ENCODE measurements at regions not wholly inside any gene's neighbourhood (a gene's known extent, or its start where the extent isn't known, plus 50 kb on each side); places are given as distances from the start of the nearest gene placed in this dataset.
"Not testable (repeated sequence)": the region's sequence is repeated elsewhere in the genome, so short reads cannot be mapped to it uniquely, and the experiment has no call there.

DNA sequence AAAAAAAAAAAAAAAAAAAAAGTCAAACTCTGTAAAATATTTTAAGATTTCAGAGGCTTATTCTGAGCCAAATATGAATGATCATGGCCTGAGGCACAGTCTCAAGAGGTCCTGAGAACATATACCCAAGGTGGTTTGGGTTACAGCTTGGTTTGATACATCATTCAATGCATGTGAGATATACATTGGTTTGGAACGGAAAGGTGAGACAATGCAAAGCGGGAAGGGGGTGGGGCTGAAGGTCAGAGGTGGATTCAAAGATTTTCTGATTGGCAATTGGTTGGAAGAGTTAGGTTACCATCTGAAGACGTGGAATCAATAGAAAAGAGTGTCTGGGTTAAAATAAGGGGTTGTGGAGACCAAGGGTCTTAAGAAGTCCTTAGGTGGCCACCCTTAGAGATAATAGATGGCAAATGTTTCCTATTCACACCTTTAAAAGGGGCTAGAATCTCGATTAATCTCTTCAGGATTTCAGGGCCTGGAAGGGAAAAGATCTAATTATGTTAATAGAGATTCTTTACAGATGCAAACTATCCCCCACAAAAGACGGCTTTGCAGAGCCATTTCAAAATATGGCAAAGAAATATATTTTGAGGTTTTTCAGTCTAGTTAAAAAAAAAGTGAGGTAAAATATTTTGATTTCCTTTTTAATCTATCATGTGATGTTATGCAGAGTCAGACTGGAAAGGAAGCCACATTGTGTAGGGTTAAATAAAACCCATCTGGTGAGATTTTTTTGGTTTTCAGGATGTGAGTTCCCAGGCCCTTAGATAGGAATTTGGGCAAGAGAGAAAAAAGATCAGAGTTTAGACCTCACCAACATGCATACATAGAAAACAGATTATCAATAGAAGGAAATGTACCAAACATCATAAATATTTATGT, 173.8 kb upstream of the CNOT2 start:
- FAIRE-seq (no peak), DNase-seq (ENCODE audit: extremely low spot score, insufficient read length, low read depth) (no peak)

DNA sequence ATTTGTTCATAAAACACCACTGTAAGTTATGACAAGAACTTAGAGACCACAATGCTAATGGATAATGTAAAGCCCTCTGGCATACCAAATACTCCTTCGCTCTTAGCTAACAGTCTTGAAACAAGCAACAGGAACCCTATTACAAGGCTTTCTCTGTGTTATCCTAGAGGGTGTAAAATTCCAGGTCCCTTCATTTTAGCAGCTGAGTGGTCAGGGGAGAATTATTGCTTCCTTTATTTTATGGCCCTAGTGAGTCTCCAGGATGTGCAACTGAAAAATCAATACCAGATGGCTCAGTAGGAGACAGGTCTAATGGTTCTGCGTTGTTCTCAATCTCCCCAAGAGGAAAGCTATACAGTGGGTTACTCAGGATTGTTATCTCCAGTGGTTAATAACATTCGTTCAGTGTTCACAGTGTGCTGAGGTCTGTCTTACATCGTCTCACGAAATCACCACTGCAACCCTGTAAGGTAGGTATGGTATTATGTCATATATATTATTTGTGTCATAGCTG, 172.7 kb upstream of the CNOT2 start:
- DNase-seq (ENCODE audit: extremely low spot score, insufficient read length, low read depth) = no peak
- no peak for FAIRE-seq

DNA sequence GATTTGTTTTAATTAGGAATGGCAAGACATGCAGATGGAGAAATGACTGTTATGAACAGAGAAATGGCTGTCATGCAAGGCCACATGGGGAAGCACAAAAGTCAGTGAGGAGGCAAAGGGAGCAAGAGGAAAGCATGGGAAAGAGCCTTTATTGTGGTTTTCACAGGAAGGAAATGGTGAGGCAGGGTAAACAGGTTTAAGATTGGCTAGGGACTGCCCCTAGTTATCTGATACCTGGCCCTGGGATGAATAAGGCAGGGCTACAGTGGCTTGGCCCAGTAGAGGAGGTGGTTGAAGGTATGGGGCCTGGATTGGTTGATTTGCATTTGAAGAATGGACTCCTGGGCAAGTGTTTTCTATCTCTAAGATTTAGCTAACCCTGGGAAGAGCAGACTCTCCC, 168.7 kb upstream of the CNOT2 start:
- DNase-seq (ENCODE audit: extremely low spot score, insufficient read length, low read depth) = no peak
- FAIRE-seq = no peak

DNA sequence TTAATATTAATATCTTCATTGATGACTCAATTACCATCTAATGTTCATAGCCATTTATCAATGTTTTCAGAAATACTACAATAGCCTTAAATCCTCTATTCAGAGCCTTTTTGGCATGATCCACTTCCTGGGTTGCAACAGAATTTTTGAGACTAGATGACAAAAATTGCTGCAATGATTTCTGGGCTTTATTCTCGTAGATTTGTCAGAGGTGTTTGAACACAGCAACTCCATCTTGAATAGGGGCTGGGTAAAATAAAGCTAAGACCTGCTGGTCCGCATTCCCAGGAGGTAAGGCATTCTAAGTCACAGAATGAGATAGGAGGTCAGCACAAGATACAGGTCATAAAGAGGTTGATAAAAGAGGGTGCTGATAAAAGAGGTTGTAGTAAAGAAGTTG, 165.8 kb upstream of the CNOT2 start:
- FAIRE-seq = no peak

DNA sequence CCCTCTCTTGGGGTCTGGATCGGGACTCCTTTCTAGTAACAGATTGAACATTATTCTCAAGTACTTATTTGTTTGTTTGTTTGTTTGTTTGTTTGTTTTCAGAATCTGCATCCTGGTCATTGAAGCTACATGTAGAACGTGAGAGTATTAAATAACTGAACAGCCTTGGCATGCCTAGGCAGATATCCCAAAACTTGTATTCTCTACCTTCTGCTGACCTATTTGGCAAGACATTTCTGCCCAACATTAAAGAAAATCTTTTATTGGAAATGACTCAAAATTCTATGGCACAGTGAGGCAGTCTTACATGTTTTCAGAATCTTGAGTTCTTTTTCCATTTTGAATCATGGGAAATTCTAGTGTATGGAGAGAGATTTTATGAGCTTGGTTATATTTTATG, 165.1 kb upstream of the CNOT2 start:
- FAIRE-seq = no peak
- DNase-seq (ENCODE audit: extremely low spot score, insufficient read length, low read depth) = no peak

More for the DNA sequence above, 165.8 kb upstream of the CNOT2 start:
- DNase-seq (ENCODE audit: extremely low spot score, insufficient read length, low read depth) = no peak

DNA sequence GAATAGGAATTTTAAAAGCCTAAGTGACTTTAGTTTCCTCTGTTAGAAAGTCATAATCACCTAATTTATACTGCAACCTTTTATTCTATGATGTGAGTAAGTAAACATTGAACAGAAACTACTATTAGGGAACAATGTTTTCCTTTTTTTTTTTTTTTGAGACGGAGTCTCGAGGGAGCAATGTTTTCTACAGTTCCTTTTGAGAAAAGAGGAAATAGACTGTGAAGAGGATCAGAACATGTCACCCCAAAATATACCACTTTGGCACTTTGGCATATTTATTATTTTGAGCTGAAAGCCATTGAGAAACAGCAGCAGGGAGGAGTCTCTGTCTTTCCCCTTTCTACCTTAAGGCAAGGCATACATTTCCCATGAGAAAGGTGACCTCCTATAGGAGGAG, 162.7 kb upstream of the CNOT2 start:
- FAIRE-seq (no peak), DNase-seq (ENCODE audit: extremely low spot score, insufficient read length, low read depth) (no peak)

DNA sequence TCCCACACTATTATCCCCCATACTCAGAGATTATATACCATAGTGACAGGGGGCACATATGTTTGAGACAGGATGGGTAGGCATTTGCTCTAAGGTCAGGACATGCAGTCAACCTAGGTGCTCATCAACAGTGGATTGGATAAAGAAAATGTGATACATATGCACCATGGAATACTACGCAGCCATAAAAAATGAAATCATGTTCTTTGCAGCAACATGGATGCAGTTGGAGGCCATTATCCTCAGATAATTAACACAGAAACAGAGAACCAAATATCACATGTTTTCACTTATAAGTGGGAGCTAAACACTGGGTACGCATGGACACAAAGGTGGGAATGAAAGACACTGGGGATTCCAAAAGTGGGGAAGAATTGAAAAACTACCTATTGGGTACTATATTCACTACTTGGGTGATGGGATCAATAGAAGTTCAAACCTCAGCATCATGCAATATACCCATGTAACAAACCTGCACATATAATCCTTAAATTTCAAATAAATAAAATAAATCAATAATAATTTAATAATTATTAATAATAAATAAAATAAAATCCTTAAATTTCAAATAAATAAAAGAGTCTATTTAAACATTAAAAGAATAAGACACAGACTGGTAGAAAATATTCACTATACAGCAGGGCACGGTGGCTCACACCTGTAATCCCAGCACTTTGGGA, 160.1 kb upstream of the CNOT2 start:
- FAIRE-seq = no peak
- no peak for DNase-seq (ENCODE audit: extremely low spot score, insufficient read length, low read depth)

DNA sequence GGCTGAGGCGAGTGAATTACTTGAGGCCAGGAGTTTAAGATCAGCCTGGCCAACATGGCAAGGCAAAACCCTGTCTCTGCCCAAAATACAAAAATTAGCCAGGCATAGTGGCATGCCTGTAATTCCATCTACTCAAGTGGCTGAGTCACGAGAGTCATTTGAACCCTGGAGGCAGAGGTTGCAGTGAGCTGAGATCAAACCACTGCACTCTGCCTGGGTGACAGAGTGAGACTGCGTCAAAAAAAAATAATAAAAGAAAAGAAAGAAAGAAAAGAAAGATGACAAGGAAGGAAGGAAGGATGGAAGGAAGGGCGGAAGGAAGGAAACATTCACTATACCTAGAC, 159.6 kb upstream of the CNOT2 start:
- DNase-seq (ENCODE audit: extremely low spot score, insufficient read length, low read depth) (no peak), FAIRE-seq (no peak)

DNA sequence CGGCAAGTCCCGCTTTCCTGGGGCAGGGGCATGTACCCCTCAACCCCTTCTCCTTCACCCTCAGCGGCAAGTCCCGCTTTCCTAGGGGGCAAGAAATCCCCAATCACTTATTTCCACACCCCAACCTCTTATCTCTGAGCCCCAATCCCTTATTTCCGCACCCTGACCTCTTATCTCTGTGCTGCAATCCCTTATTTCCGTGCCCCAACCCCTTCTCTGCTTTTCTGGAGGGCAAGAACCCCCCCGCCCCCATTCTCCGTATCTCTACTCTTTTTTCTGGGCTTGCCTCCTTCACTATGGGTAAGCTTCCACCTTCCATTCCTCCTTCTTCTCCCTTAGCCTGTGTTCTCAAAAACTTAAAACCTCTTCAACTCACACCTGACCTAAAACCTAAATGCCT, 156.9 kb upstream of the CNOT2 start:
- not testable (repeated sequence) for FAIRE-seq

DNA sequence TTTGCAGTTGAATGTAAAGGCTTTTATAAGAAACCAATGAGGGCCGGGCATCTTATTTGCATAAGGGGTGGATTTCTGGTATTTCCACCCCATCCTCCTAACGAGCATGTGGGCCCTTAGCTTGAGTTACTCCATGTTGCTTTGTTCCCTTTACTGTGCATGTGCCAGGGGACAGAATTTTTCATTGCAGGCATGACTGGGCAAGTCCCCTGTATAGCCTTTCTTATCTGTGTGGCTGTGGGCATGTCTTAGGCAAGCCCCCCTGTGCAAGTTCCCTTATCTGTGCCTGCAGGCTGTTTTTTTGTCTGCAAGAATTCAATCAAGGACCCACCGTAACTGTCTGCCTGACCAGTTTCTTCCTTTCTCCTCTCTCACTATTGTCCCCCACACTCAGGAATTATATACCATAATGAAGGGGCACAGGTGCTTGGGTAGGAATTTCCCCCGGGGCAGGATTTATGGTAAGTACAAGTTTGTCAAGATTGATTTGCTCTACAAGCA, 152.2 kb upstream of the CNOT2 start:
- DNase-seq (ENCODE audit: extremely low spot score, insufficient read length, low read depth) (no peak), FAIRE-seq (no peak)

More for the DNA sequence above, 156.9 kb upstream of the CNOT2 start:
- not testable (repeated sequence) for DNase-seq (ENCODE audit: extremely low spot score, insufficient read length, low read depth)

DNA sequence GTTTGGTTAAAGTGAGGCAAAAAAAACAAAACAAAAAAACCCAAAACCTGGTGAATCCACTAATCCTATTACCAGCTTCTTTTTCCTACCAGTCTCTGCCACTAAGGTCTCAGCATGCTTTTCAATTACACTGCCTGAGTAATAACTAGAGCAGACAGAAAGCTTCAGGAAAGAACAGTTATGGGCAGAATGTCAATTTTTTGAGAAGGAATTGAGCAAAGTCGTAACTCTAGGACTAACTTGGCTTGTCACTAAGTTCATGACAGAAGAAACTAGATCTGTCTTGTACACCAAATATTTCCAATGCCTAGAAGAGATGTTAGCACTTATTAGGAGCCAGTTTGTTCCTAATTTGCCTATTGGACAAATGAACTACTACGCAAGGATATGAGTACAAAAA, 148.8 kb upstream of the CNOT2 start:
- FAIRE-seq (no peak), DNase-seq (ENCODE audit: extremely low spot score, insufficient read length, low read depth) (no peak)

DNA sequence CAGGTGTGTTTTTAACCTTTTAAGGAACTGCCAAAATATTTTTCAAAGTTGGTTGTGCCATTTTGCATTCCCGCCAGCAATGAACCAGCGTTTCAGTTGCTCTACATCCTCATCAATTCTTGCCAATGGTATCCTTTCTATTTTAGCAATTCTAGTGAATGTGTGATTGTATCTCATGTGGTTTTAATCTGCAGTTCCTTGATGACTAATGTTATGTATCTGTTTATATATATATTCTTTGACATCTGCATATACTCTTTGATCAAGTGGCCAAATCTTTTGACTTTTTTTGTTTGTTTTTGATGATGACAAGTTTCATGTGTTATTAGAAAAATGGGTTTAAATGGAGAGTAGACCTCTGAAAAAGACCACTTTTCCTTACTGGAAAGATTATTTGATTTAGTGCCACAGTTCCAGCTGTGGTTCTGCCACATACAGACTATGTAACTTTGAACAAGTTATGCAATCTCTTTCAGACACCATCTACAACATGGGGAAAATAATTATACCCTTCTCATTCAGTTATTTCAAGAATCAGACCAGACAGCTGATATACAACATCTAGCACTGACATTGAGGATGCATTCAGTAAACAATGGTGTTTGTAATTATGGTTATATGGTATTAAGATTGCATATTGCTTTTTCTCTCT, 146.3 kb upstream of the CNOT2 start:
- DNase-seq (ENCODE audit: extremely low spot score, insufficient read length, low read depth) (no peak), FAIRE-seq (no peak)

DNA sequence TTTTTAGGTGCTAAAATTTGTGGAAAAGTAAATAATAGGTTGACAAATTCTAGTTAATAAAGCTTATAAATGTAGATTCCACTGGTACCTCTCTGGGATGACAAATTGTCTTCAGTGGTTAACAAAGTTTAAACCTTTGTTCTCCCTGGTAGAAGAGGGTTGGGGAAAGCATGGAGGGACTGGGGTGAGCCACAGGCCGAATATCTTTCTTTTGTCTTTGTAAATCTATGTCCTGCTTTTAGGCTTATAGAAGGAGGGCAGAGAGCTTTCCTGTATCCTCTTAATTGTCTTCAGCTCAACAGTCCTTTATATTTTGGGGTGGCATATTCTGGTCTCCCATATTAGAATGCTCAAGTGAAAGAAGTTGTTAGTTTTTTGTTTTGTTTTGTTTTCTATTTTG, 142.2 kb upstream of the CNOT2 start:
- DNase-seq (ENCODE audit: extremely low spot score, insufficient read length, low read depth) (no peak), FAIRE-seq (no peak)

DNA sequence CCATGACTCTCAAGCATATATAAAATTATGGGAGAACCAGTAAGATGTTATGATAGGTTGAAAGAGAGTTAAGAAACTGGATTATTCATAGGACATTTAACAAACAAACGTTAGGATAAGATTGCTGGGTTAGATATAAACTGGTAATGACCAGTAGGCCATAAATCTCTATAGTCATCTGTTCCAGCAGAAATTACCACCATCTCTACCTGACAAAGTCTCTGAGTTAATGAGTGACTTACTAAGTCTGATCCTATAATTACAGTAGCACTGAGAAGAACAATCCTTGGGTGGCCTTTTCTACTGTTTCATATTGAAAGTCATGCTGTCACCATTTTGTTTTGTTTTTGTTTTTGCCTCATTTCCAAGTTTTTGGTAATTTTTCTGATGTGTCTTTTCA, 136.9 kb upstream of the CNOT2 start:
- DNase-seq (ENCODE audit: extremely low spot score, insufficient read length, low read depth) = no peak

DNA sequence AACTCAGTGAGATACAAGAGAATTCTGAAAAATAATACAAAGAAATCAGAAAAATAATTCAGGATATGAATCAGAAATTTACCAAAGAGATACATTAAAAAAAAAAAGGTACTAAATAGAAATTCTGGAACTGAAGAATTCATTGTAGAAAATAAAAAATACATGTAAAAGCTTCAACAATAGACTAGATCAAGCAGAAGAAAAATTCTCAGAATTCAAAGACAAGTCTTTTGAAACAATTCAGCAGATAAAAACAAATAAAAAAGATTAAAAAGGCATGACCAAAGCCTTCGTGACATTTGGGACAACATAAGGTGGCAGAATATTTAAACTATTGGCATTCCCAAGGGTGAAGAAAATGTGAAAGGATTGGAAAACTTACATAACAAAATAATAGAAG, 133.1 kb upstream of the CNOT2 start:
- DNase-seq (ENCODE audit: extremely low spot score, insufficient read length, low read depth) (no peak), FAIRE-seq (no peak)

More for the DNA sequence above, 136.9 kb upstream of the CNOT2 start:
- no peak for FAIRE-seq

DNA sequence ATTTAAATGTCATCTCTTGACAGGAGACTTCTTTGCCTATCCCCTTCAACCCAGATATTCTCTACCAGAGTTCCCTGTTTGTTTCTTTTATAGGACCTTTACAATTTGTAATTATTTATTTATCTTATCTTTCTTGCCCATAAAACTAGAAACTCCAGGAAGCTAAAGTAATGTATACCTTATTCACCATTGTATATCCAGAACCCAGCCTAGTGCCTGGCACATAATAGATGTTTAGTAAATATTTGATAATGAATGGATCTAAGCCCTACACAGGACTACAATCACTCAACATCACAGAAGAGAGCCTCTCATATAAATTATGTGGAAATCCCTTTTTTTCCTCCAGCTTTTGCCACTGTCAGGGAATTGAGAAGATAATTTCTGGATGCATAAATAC, 125.6 kb upstream of the CNOT2 start:
- no peak for FAIRE-seq
- no peak for DNase-seq (ENCODE audit: extremely low spot score, insufficient read length, low read depth)

DNA sequence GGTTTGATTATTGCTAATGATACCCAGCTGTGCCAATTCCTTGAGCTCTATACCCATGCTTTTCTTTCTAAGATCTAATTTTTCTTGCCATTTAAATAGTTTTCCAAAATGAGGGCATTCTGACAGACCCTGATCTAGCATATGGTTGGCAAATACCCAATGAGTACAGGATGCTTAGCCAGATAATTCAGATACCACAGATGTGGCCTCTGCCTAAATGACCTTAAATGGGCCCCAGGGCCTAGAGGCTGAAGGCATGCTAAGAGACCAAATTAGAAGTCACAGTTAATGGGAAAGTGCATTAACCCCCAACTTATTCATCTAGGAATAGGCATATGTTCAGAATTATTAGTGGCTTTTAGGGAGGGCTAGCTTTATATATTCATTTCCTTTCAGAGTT, 122.3 kb upstream of the CNOT2 start:
- DNase-seq (ENCODE audit: extremely low spot score, insufficient read length, low read depth) = no peak
- no peak for FAIRE-seq

DNA sequence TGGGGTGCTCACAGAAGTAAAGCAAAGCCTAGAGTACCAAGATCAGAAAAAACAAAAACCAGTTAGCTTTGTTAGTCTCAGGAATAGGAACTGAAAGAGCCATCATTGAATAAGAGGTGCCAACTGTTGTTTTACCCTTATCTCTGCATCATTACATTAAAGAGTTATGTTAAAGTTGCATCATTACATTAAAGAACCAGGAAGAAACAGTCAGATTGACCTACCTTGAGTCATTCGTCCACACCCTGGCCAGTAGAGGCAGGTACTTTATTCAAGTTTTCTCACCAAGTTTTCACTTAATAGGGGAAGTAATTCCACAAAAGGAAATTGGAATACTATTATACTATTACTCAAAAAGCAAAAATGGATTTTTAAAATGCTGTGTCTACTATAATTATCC, 121.7 kb upstream of the CNOT2 start:
- DNase-seq (ENCODE audit: extremely low spot score, insufficient read length, low read depth) = no peak
- FAIRE-seq = no peak

DNA sequence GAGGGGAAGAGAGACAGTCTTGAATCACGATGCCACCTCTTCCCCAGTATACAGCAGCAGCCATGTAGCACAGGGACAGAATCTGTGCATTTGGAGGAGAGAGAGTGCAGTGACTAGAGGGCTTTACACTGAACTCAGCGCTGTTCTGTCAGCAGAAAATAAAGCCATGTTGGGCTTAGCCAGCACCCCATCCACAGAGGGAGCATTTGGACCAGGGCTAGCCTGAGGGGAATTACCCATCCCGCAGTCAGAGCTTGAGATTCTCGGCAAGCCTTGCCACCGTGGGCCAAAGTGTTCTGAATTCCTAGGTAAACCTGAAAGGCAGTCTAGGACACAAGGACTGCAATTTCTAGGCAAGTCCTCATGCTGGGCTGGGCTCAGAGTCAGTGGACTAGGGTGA, 120.4 kb upstream of the CNOT2 start:
- FAIRE-seq (no peak), DNase-seq (ENCODE audit: extremely low spot score, insufficient read length, low read depth) (no peak)

DNA sequence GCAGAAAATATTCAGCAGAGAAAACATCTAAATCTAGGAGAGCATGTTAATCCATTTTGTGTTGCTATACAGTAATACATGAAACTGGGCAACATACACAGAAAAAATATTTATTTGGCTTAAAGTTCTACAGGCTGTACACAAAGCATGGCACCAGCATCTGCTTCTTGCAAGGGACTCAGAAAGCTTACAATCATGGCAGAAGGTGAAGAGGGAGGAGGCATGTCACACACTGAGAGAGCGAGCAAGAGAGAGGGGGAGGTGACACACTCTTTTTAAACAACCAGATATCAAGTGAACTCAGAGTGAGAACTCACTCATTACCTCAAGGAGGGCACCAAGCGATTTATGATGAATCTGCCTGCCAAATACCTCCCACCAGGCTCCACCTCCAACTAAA, 94.2 kb upstream of the CNOT2 start:
- DNase-seq (ENCODE audit: extremely low spot score, insufficient read length, low read depth) = no peak
- FAIRE-seq = no peak

DNA sequence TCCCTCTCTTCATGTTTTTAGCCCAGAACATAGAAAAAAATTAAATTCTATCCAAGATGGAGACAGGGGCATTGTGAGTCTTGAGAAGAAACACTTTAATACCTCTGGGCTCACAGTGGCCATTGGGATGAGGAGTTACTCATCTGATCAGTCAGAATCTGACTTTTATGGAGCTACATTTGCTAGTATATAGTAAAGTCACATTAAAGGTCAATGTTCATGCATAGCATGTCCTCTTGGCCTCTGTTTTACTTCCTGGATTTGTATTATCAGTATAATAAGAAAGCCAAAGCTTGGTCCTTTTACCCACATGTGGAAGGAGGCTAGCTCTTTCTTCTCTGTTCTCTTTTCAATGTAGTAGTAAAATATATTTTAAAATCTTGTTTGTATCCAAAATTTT, 93.6 kb upstream of the CNOT2 start:
- FAIRE-seq = no peak
- DNase-seq (ENCODE audit: extremely low spot score, insufficient read length, low read depth) = no peak

All from GM18507 (cell line).